Rectal smooth muscle tissue (tissue), 1 donor: ENCODE measurements at regions not wholly inside any gene's neighbourhood (a gene's known extent, or its start where the extent isn't known, plus 50 kb on each side); places are given as distances from the start of the nearest gene placed in this dataset.

Experiments
- H3K27ac ChIP-seq: one replicate; pipeline ENCODE4 v1.7.0; 2013; ENCODE audit warnings: low read depth, low read length, inconsistent platforms
- H3K27me3 ChIP-seq: one replicate; pipeline ENCODE4 v1.7.0; 2013; ENCODE audit warnings: low read length; ENCODE audit not compliant: control insufficient read depth, insufficient read depth
- H3K36me3 ChIP-seq: one replicate; pipeline ENCODE4 v1.7.0; 2013; ENCODE audit warnings: low read length; ENCODE audit not compliant: control insufficient read depth, insufficient read depth
- H3K4me1 ChIP-seq: one replicate; pipeline ENCODE4 v1.7.0; 2013; ENCODE audit warnings: low read length; ENCODE audit not compliant: control insufficient read depth, insufficient read depth
- H3K4me3 ChIP-seq: one replicate; pipeline ENCODE4 v1.7.0; 2013; ENCODE audit warnings: low read length
- H3K9ac ChIP-seq: one replicate; pipeline ENCODE4 v1.7.0; 2013; ENCODE audit warnings: low read length

DNA sequence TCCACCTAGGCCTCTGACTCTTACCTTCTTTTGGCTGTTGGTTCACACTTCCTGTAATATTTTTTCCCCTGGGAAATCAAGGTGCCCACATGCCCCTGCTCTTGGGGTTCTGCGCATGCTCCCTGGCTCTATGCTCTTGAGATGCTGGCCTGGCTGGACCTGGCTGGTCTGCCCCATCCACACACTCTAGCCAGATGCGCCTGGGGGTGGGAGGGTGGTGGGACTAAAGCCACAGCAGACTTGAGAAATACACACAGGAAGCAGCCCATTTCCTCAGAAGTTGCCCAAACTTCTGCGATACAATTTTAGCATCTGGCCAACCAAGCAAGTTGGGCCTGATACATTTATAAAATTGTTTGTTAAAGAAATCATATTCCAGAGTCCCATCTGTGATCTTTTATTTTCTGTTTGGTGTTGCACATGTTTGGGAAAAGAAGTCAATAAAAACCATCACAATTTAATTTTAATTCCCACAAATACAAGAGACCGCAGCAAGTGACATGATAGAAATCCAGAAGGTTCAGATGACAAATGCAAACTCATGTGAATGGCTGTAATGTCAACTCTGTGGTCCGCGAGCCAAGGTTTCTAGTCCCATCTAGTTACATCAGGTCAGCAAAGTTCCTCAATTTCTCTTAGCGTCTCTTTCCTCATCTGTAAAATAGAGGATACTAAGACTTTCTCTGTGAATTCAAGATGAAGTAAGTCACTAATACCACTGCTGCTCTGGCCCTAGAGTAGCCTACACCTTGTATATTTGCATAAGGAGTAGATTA is 55.9 kb upstream of the MEF2A start:
- Histone ChIP-seq H3K27ac (no peak overlapping the region), H3K9ac (no peak overlapping the region), H3K36me3 (no peaks in the 10 kb centered on the region), H3K4me1 (peaks cover 11% of the 10 kb centered on the region), H3K27me3 (no peaks in the 10 kb centered on the region), H3K4me3 (no peak overlapping the region)

DNA sequence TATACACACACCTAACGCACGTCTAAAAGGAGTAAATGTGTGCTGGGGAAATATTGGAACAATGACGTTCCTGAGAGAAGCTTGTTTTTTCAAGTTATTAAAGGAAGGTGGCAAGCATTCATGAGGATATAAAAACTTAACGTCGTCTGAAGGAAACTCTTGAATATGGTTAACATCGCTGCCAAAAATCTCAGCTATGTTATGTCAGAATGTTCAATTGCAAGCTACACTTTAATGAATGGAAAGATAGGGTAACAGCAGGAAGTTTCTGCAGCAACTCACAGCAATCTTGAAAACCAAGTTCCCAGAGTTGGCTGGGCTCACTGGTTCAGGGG is 54.3 kb upstream of the MEF2A start:
- Histone ChIP-seq H3K27ac (no peak overlapping the region), H3K4me3 (peak overlapping the region; percentile 4), H3K9ac (no peak overlapping the region), H3K27me3 (no peaks in the 10 kb centered on the region), H3K36me3 (no peaks in the 10 kb centered on the region), H3K4me1 (peaks cover 11% of the 10 kb centered on the region)

DNA sequence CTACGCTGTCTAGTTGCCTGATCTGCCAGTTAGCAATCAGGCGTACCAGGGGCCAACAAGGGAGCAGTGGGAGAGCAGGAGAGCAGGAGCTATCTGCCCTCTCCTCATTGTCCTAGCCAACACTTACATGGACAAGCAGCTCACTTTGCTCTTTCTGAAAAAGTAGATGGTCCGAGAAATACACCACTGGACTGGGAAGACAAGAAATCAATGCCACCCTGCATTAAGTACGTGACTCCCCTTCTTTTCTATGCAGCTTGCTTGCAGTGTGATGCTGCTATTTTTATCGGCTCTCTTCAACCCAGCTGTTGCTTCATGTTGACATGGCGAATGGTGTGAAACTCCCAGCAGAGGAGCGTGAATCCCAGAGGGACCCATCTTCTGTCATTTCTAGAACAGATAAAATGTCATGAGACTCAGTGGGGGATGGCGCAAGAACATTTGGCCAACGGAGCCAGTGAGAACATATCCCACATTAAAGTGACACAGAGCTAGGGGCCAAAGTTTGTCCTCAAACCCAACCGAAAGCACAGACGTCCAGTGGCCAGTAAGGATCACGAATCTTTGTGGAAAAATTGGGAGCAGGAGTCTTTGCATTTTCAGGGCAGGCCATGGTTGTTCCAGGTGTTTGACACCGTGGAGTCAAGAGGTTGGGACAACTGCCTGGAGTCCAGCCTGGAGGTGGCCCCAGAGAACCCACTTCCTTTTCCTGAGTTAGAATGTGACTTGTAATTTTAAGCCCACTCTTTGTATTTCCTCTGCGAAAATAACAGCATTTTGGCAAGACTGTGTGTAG is 53.7 kb upstream of the MEF2A start:
- H3K9ac ChIP-seq, result no peak overlapping the region
- H3K4me1 ChIP-seq, result peaks cover 11% of the 10 kb centered on the region
- peak overlapping the region; percentile 4 for H3K4me3 ChIP-seq
- no peaks in the 10 kb centered on the region for H3K36me3 ChIP-seq
- H3K27ac ChIP-seq, result no peak overlapping the region
- no peaks in the 10 kb centered on the region for H3K27me3 ChIP-seq

DNA sequence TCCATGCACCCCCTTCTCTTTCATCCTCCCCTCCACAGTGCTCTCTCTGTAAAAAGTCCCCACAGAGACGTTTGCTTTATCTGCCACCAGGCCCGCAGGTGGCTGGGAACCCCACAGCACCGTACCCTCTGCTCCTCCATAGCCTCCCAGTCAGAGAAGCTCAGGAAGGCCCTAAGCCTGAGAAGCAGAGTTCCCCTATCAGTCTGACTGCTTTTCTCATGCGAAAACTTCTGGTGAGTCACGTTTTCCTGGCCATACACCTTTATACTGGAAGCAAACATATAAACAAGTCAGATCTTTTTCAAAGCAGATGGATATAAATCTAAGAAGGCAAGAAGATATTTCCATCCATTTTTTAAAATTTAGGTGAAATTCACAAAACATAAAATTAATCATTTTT is 51.5 kb upstream of the MEF2A start:
- Histone ChIP-seq H3K27me3 (no peaks in the 10 kb centered on the region), H3K9ac (no peak overlapping the region), H3K4me3 (no peak overlapping the region), H3K36me3 (no peaks in the 10 kb centered on the region), H3K4me1 (peaks cover 4% of the 10 kb centered on the region), H3K27ac (no peak overlapping the region)
